ENCODE measurements at regions not wholly inside any gene's neighbourhood (a gene's known extent, or its start where the extent isn't known, plus 50 kb on each side); places are given as distances from the start of the nearest gene placed in this dataset.

DNA sequence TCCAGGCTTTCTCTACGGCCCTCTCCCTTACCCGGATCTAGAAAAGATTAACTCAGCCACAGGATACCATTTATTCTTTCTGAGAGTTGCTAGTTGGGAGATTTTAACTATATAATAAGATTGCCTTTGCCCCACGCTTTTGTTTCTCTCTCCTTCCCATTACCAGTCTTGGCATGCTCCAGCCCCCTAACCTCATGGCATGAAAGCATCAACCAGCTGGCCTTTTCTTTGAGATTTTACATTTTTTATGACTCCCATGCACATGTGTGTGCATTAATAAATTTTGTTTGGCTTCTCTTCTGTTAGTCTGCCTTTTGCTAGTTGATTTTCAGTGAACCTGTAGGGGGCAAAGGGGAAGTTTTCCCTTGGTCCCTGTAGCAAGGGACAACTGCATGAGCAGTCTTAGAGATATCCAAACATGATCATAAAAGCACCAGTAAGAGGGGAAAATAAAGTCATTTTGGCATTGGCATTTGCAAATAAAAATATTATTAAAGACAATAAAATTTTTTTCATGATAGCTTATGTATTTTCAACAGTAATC is 73.6 kb downstream of the OXSM start:
- Histone ChIP-seq H3K4me1 (ENCODE audit: control insufficient read depth, insufficient read depth, low read length) (no peaks in the 10 kb centered on the region), H3K4me3 (ENCODE audit: low read length) (no peak overlapping the region), H3K4me2 (ENCODE audit: low read length) (no peak overlapping the region), H3K9ac (ENCODE audit: low read depth, low read length) (no peak overlapping the region), H3K27me3 (ENCODE audit: control insufficient read depth, insufficient read depth, low read length) (no peaks in the 10 kb centered on the region), H3K36me3 (ENCODE audit: insufficient read depth, low read length) (no peaks in the 10 kb centered on the region), H3K9me3 (replicated peaks; ENCODE audit: low read length) (no peaks in the 10 kb centered on the region)

DNA sequence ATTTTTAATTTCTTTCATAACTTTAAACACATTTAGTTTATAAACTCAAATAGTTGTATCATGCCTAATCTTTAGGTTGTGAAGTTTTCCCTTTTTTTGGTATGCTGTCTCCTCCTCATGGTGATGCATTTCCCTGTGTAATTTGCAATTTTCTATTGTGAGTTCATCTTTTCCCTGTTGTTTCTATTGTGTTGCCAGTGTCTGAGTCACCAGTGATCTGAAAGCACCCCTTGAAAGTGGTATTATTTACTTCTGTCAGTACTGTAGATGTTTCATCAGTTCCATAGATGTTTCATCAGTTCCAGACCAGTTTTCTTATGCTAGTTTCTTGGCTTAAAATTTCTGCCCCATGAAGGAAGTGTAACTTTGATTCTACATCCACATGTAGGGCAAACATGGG is 80.6 kb downstream of the OXSM start:
- Histone ChIP-seq H3K4me2 (ENCODE audit: low read length) (no peak overlapping the region), H3K36me3 (ENCODE audit: insufficient read depth, low read length) (no peaks in the 10 kb centered on the region), H3K9ac (ENCODE audit: low read depth, low read length) (no peak overlapping the region), H3K9me3 (replicated peaks; ENCODE audit: low read length) (no peaks in the 10 kb centered on the region), H3K4me1 (ENCODE audit: control insufficient read depth, insufficient read depth, low read length) (no peaks in the 10 kb centered on the region), H3K27me3 (ENCODE audit: control insufficient read depth, insufficient read depth, low read length) (no peaks in the 10 kb centered on the region), H3K4me3 (ENCODE audit: low read length) (no peak overlapping the region)

DNA sequence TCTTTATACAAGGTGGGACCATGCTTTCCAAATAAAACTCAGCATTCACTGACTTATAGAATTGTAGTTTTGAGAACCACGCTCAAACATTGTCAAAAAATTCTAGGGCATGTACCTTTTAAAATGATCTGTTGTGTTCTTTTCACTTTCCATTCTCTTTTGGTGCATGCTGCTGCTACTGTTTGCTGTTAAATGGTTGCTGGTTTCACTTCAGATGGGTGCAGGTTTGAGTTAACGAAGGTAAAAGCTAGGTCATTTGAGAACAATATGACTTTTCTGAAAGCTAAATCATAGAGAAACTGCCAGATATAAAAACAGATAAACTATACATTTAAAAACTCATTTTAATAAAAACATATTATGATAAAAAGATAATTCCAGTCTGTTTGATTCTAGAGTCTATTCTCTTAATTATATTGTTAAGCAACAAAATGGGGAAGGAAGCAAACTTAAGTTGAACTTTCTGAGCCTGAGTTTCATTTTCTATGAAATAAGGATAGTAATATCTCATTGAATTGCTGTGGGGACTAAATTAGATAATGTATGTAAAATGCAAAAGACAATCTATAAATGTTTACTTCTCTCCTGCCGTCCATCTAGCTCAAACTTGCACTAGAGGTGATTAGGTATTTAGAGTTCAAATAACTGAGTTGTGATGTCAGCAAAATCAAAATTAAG is 82.4 kb downstream of the OXSM start:
- Histone ChIP-seq H3K9me3 (replicated peaks; ENCODE audit: low read length) (no peaks in the 10 kb centered on the region), H3K9ac (ENCODE audit: low read depth, low read length) (no peak overlapping the region), H3K4me2 (ENCODE audit: low read length) (no peak overlapping the region), H3K27me3 (ENCODE audit: control insufficient read depth, insufficient read depth, low read length) (no peaks in the 10 kb centered on the region), H3K36me3 (ENCODE audit: insufficient read depth, low read length) (no peaks in the 10 kb centered on the region), H3K4me1 (ENCODE audit: control insufficient read depth, insufficient read depth, low read length) (no peaks in the 10 kb centered on the region), H3K4me3 (ENCODE audit: low read length) (no peak overlapping the region)

DNA sequence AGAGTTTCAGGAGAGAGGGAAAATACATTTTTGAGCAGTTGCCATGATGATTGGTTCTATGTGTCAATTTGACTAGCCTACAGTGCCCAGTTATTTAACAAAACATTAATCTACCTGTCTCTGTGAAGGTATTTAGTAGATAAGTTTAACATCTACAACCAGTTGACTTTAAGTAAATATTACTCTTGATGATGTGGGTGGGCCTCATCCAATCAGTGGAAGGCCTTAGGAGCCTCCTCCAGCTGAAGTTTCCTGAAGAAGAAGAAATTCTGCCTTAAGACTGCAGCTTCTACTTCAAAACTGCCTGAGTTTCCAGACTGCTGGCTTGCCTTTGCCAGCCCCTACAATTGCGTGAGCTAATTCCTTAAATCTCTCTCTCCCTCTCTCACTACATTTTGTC is 93.6 kb downstream of the OXSM start:
- Histone ChIP-seq H3K4me1 (ENCODE audit: control insufficient read depth, insufficient read depth, low read length) (no peaks in the 10 kb centered on the region), H3K9me3 (replicated peaks; ENCODE audit: low read length) (no peaks in the 10 kb centered on the region), H3K9ac (ENCODE audit: low read depth, low read length) (no peak overlapping the region), H3K4me2 (ENCODE audit: low read length) (no peak overlapping the region), H3K27me3 (ENCODE audit: control insufficient read depth, insufficient read depth, low read length) (no peaks in the 10 kb centered on the region), H3K36me3 (ENCODE audit: insufficient read depth, low read length) (no peaks in the 10 kb centered on the region), H3K4me3 (ENCODE audit: low read length) (no peak overlapping the region)

DNA sequence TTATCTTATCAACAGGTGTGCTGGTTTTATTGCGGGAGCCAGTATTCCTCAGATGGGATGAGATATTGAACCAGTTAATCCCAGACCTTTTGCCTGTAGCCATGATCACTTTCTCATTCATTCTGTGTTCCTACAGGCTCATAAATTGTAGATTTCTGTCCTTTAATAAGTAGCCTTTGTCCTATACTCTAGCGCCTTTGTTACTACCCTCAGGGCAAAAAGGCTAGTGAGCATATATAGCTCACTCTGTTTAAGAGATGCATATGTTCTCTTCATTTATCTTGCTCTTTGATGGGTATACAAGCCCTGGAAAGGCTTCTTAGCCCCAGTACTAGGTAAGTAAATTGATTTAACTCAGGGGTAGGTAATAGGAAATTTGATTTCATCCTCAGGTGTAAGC is 95.1 kb downstream of the OXSM start:
- no peaks in the 10 kb centered on the region for H3K27me3 ChIP-seq (ENCODE audit: control insufficient read depth, insufficient read depth, low read length)
- no peaks in the 10 kb centered on the region for H3K36me3 ChIP-seq (ENCODE audit: insufficient read depth, low read length)
- H3K9ac ChIP-seq (ENCODE audit: low read depth, low read length): no peak overlapping the region
- no peaks in the 10 kb centered on the region for H3K9me3 ChIP-seq (replicated peaks; ENCODE audit: low read length)
- H3K4me1 ChIP-seq (ENCODE audit: control insufficient read depth, insufficient read depth, low read length): no peaks in the 10 kb centered on the region
- no peak overlapping the region for H3K4me2 ChIP-seq (ENCODE audit: low read length)
- no peak overlapping the region for H3K4me3 ChIP-seq (ENCODE audit: low read length)

DNA sequence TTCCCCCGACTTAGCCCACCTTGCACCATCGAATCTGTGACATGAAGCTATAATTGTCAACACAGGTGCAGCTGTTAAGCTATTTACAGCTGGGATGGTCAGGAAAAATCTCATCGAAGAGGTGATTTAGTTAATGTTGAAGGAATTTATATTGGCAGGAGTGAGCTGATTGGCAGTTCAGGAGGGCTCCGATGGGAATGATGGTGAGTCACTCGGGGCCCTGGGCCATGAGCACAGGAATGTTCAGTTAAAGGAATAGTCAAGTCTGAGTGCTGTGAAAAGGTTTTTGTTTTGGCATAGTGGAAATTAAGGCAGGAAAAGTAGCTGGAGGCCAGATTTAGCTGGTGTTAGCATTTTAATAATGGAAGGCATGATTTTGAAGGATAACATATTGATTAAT is 95.7 kb downstream of the OXSM start:
- H3K9ac ChIP-seq (ENCODE audit: low read depth, low read length): no peak overlapping the region
- H3K36me3 ChIP-seq (ENCODE audit: insufficient read depth, low read length): no peaks in the 10 kb centered on the region
- H3K9me3 ChIP-seq (replicated peaks; ENCODE audit: low read length): no peaks in the 10 kb centered on the region
- H3K27me3 ChIP-seq (ENCODE audit: control insufficient read depth, insufficient read depth, low read length): no peaks in the 10 kb centered on the region
- H3K4me2 ChIP-seq (ENCODE audit: low read length): no peak overlapping the region
- no peaks in the 10 kb centered on the region for H3K4me1 ChIP-seq (ENCODE audit: control insufficient read depth, insufficient read depth, low read length)
- no peak overlapping the region for H3K4me3 ChIP-seq (ENCODE audit: low read length)

DNA sequence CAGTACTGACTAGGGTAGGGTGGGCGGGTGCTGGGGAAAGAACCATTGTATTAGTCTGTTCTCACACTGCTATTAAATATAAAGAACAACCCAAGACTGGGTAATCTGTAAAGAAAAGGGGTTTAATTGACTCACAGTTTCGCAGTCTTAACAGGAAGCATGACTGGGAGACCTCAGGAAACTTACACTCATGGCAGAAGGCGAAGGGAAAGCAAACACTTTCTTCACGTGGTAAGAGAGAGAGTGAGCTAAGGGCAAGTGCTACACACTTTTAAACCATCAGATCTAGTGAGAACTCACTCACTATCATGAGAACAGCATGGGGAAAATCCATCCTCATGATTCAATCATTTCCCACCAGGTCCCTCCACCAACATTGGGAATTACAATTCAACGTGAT is 98.0 kb downstream of the OXSM start:
- Histone ChIP-seq H3K4me1 (ENCODE audit: control insufficient read depth, insufficient read depth, low read length) (no peaks in the 10 kb centered on the region), H3K27me3 (ENCODE audit: control insufficient read depth, insufficient read depth, low read length) (no peaks in the 10 kb centered on the region), H3K36me3 (ENCODE audit: insufficient read depth, low read length) (no peaks in the 10 kb centered on the region), H3K4me2 (ENCODE audit: low read length) (no peak overlapping the region), H3K9me3 (replicated peaks; ENCODE audit: low read length) (no peaks in the 10 kb centered on the region), H3K4me3 (ENCODE audit: low read length) (no peak overlapping the region), H3K9ac (ENCODE audit: low read depth, low read length) (no peak overlapping the region)

DNA sequence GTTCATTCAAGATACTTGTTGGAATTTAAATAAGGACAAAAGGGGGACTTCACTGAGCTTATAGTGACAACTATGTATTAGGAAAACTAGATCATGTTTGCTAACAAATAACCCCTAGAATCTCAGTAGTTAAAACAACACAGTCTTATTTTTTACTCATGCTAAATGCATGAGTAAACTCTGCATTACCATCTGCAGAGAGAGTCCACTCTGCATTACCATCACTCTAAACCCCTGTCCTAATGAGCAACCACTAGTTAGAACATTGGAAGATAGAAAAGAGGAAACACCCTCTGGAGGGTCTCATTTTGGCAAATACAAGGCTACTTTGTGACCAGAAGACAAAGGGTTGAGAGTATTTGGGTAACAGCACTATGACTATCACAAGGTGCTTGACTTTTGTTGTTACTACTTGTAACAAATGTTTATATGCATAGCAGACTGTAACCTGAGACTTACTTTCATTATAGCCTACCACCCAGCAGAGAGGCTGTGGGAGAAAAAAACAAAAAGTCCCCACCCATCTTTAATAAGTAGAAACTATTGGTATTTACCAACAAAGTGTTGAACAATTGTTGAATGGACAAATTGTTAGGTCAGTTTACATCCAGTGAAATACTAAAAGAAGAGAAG is 99.1 kb downstream of the OXSM start:
- H3K4me2 ChIP-seq (ENCODE audit: low read length): no peak overlapping the region
- no peaks in the 10 kb centered on the region for H3K9me3 ChIP-seq (replicated peaks; ENCODE audit: low read length)
- H3K4me3 ChIP-seq (ENCODE audit: low read length): no peak overlapping the region
- no peaks in the 10 kb centered on the region for H3K27me3 ChIP-seq (ENCODE audit: control insufficient read depth, insufficient read depth, low read length)
- peaks cover 1% of the 10 kb centered on the region for H3K4me1 ChIP-seq (ENCODE audit: control insufficient read depth, insufficient read depth, low read length)
- no peak overlapping the region for H3K9ac ChIP-seq (ENCODE audit: low read depth, low read length)
- no peaks in the 10 kb centered on the region for H3K36me3 ChIP-seq (ENCODE audit: insufficient read depth, low read length)

DNA sequence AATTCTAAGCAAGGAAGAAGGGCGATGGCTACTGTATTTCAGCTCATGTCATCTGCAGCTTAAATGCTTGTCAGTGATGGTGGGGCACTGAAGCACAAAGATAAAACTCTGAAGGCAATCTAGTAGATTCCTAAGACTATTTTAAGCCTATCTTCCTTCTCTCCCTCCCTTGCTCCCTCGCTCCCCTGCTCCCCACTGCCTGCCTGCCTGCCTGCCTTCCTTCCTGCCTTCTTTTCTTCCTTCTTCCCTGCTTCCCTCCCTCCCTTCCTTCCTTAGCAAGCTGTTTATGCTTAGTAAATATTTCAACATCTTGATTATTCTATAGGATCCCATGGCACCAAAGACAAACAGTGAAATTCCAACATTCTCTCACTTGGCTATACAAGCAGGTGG is 99.6 kb downstream of the OXSM start:
- Histone ChIP-seq H3K27me3 (ENCODE audit: control insufficient read depth, insufficient read depth, low read length) (no peaks in the 10 kb centered on the region), H3K9me3 (replicated peaks; ENCODE audit: low read length) (no peaks in the 10 kb centered on the region), H3K4me3 (ENCODE audit: low read length) (no peak overlapping the region), H3K9ac (ENCODE audit: low read depth, low read length) (no peak overlapping the region), H3K4me1 (ENCODE audit: control insufficient read depth, insufficient read depth, low read length) (peaks cover 6% of the 10 kb centered on the region), H3K4me2 (ENCODE audit: low read length) (no peak overlapping the region), H3K36me3 (ENCODE audit: insufficient read depth, low read length) (no peaks in the 10 kb centered on the region)

DNA sequence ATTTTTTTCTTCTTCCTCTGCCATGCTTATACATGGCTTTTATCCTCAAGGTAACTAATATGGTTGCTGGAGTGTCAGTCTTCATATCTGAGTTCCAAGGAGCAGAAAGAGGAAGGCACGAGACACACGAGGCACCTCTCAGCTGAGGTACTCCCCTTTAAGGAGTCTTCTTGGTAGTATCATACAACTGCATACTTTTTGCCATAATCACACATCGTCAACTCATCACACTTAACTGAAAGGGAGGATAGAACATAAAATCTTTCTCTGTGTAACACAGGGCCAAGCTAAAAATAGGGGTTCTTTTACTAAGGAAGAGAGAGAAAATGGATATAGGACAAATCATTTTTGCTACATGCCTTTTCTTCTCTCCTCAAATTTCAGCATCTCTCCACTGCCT is 104.2 kb downstream of the OXSM start:
- H3K9ac ChIP-seq (ENCODE audit: low read depth, low read length): no peak overlapping the region
- H3K27me3 ChIP-seq (ENCODE audit: control insufficient read depth, insufficient read depth, low read length): no peaks in the 10 kb centered on the region
- H3K4me3 ChIP-seq (ENCODE audit: low read length): no peak overlapping the region

DNA sequence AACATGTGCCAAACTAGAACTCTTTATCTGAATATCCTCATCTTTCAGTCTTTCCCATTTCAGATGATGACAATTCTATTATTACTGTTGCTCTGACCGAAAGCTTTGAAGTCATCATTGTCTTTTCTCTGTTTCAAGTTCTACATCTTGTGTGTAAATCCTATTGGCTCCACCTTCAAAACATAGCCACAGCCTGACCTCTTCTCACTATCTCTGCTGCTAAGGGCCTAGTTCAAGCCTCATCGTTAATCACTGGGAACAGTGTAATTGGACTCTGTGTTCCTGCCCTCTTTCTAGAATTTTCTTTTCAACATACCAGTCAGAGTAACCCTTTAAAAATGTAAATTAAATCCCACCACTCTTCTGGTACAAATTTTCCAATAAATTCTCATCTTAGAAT is 105.1 kb downstream of the OXSM start:
- no peaks in the 10 kb centered on the region for H3K9me3 ChIP-seq (replicated peaks; ENCODE audit: low read length)
- H3K36me3 ChIP-seq (ENCODE audit: insufficient read depth, low read length): no peaks in the 10 kb centered on the region
- H3K4me3 ChIP-seq (ENCODE audit: low read length): no peak overlapping the region
- peak overlapping the region; percentile 65 for H3K9ac ChIP-seq (ENCODE audit: low read depth, low read length)
- no peaks in the 10 kb centered on the region for H3K27me3 ChIP-seq (ENCODE audit: control insufficient read depth, insufficient read depth, low read length)
- H3K4me2 ChIP-seq (ENCODE audit: low read length): no peak overlapping the region
- peaks cover 23% of the 10 kb centered on the region for H3K4me1 ChIP-seq (ENCODE audit: control insufficient read depth, insufficient read depth, low read length)

More for the DNA sequence above, 104.2 kb downstream of the OXSM start:
- Histone ChIP-seq H3K9me3 (replicated peaks; ENCODE audit: low read length) (no peaks in the 10 kb centered on the region), H3K36me3 (ENCODE audit: insufficient read depth, low read length) (no peaks in the 10 kb centered on the region), H3K4me1 (ENCODE audit: control insufficient read depth, insufficient read depth, low read length) (peaks cover 23% of the 10 kb centered on the region), H3K4me2 (ENCODE audit: low read length) (no peak overlapping the region)

DNA sequence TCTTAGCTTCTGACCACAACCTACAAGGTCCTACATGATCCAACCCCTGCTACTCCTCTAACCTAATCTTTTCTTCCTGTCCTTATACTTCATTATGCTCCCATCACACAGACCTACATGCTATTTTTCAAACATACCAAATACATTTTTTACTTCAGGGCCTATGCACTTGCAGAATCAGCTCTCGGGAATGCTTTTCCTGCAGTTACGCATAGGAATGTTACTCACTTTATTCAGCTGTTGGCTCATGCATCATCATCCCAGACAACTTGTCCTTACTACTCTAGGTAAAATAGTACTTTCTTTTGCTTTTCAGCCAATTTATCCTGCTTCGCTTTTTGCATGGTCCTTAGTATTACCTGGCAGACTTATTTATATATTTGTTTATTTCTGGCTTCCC is 105.6 kb downstream of the OXSM start:
- Histone ChIP-seq H3K27me3 (ENCODE audit: control insufficient read depth, insufficient read depth, low read length) (no peaks in the 10 kb centered on the region), H3K9me3 (replicated peaks; ENCODE audit: low read length) (no peaks in the 10 kb centered on the region), H3K4me1 (ENCODE audit: control insufficient read depth, insufficient read depth, low read length) (peaks cover 23% of the 10 kb centered on the region)

More for the DNA sequence above, 105.6 kb downstream of the OXSM start:
- Histone ChIP-seq H3K36me3 (ENCODE audit: insufficient read depth, low read length) (no peaks in the 10 kb centered on the region), H3K4me3 (ENCODE audit: low read length) (no peak overlapping the region), H3K9ac (ENCODE audit: low read depth, low read length) (peak overlapping the region; percentile 65), H3K4me2 (ENCODE audit: low read length) (no peak overlapping the region)
